Hepatocyte (in vitro differentiated cells): ENCODE measurements at regions not wholly inside any gene's neighbourhood (a gene's known extent, or its start where the extent isn't known, plus 50 kb on each side); places are given as distances from the start of the nearest gene placed in this dataset.

ENCODE experiments used
- DNase-seq: peaks from one replicate; pipeline ENCODE4 v3.0.0-alpha.2; 2016; ENCODE audit warnings: low spot score
- H2AFZ ChIP-seq: fragments of 200-600 bp; sonication (generic); 2 replicates; pipeline ENCODE4 v1.6.0; 2016; ENCODE audit warnings: antibody characterized with exemption, mild to moderate bottlenecking
- H3K27ac ChIP-seq: fragments of 200-600 bp; sonication (generic); 2 replicates; pipeline ENCODE4 v1.5.1; 2016; ENCODE audit warnings: mild to moderate bottlenecking
- H3K27me3 ChIP-seq: fragments of 200-600 bp; sonication (generic); 2 replicates; pipeline ENCODE4 v1.6.1; 2016
- H3K36me3 ChIP-seq: fragments of 200-600 bp; sonication (generic); replicated peaks from 2 replicates; pipeline ENCODE4 v1.5.1; 2016; ENCODE audit warnings: low read depth; ENCODE audit not compliant: insufficient read depth
- H3K4me1 ChIP-seq: fragments of 200-600 bp; sonication (generic); 2 replicates; pipeline ENCODE4 v1.5.1; 2016; ENCODE audit warnings: mild to moderate bottlenecking, moderate library complexity; ENCODE audit not compliant: insufficient read depth
- H3K4me2 ChIP-seq: fragments of 200-600 bp; sonication (generic); 2 replicates; pipeline ENCODE4 v1.6.0; 2016
- H3K4me3 ChIP-seq: fragments of 200-600 bp; sonication (generic); 2 replicates; pipeline ENCODE4 v1.5.1; 2016; ENCODE audit warnings: mild to moderate bottlenecking
- H3K79me2 ChIP-seq: fragments of 200-600 bp; sonication (generic); 2 replicates; pipeline ENCODE4 v1.6.0; 2017; ENCODE audit warnings: mild to moderate bottlenecking
- H3K9me2 ChIP-seq: fragments of 200-600 bp; sonication (generic); replicated peaks from 2 replicates; pipeline ENCODE4 v1.6.0; 2017; ENCODE audit warnings: mild to moderate bottlenecking; ENCODE audit not compliant: insufficient read depth
- H3K9me3 ChIP-seq: fragments of 200-600 bp; sonication (generic); 2 replicates; pipeline ENCODE4 v1.5.1; 2016; ENCODE audit warnings: low read depth, mild to moderate bottlenecking
- H4K20me1 ChIP-seq: fragments of 200-600 bp; sonication (generic); 2 replicates; pipeline ENCODE4 v1.6.0; 2016; ENCODE audit warnings: mild to moderate bottlenecking; ENCODE audit not compliant: insufficient read depth, poor library complexity, severe bottlenecking
- CTCF ChIP-seq: fragments of 200-600 bp; sonication (generic); IDR thresholded peaks from 2 replicates; pipeline ENCODE4 v1.5.1; 2016; ENCODE audit warnings: antibody characterized with exemption, mild to moderate bottlenecking; ENCODE audit not compliant: poor library complexity
- EZH2 ChIP-seq: fragments of 200-600 bp; sonication (generic); IDR thresholded peaks from 2 replicates; pipeline ENCODE4 v1.6.1; 2016; ENCODE audit warnings: antibody characterized with exemption, mild to moderate bottlenecking, borderline replicate concordance
- EZH2phosphoT487 ChIP-seq: fragments of 200-600 bp; sonication (generic); IDR thresholded peaks from one replicate; pipeline ENCODE4 v1.6.1; 2018; ENCODE audit warnings: antibody characterized with exemption, mild to moderate bottlenecking, low read depth, moderate library complexity; ENCODE audit not compliant: unreplicated experiment, severe bottlenecking
- WGBS: methylation state at CpG from one replicate; pipeline ENCODE4 v1.1.6; 2016; ENCODE audit warnings: low lambda C conversion rate; ENCODE audit errors: missing lambda C conversion rate; 5-methylcytosine and 5-hydroxymethylcytosine counted together

GRCh38 chr2:4090668-4091630, 387.6 kb downstream of the DCDC2C start:
- no peaks in the 10 kb centered on the region for H3K36me3 ChIP-seq
- no peak overlapping the region for H3K4me2 ChIP-seq
- no peak for DNase-seq
- H3K4me3 ChIP-seq = no peak overlapping the region
- H3K9me2 ChIP-seq = no peaks in the 10 kb centered on the region
- no peaks in the 10 kb centered on the region for H4K20me1 ChIP-seq
- H3K79me2 ChIP-seq = no peaks in the 10 kb centered on the region
- H3K9me3 ChIP-seq = no peaks in the 10 kb centered on the region
- no peaks in the 10 kb centered on the region for H3K4me1 ChIP-seq
- H3K27me3 ChIP-seq = no peaks in the 10 kb centered on the region
- no peak overlapping the region for H3K27ac ChIP-seq
- TF ChIP-seq EZH2 = no peak
- TF ChIP-seq CTCF = no peak
- TF ChIP-seq EZH2phosphoT487 = no peak
- H2AFZ ChIP-seq = no peak overlapping the region
- WGBS = 60% methylated on average over 14 of the region's 14 CpGs

GRCh38 chr2:4091869-4092268, 388.5 kb downstream of the DCDC2C start:
- DNase-seq = no peak
- no peak overlapping the region for H3K4me3 ChIP-seq
- no peak overlapping the region for H3K27ac ChIP-seq
- no peaks in the 10 kb centered on the region for H3K9me3 ChIP-seq
- H3K79me2 ChIP-seq = no peaks in the 10 kb centered on the region
- no peaks in the 10 kb centered on the region for H3K9me2 ChIP-seq
- TF ChIP-seq CTCF (no peak), EZH2phosphoT487 (no peak), EZH2 (no peak)
- no peaks in the 10 kb centered on the region for H3K4me1 ChIP-seq
- H3K27me3 ChIP-seq = no peaks in the 10 kb centered on the region
- 96% methylated on average over 3 of the region's 3 CpGs for WGBS
- H3K36me3 ChIP-seq = no peaks in the 10 kb centered on the region
- H3K4me2 ChIP-seq = no peak overlapping the region
- H2AFZ ChIP-seq = no peak overlapping the region
- no peaks in the 10 kb centered on the region for H4K20me1 ChIP-seq

GRCh38 chr2:4094743-4095142, 391.4 kb downstream of the DCDC2C start:
- no peaks in the 10 kb centered on the region for H3K4me1 ChIP-seq
- WGBS = 91% methylated on average over 8 of the region's 8 CpGs
- H2AFZ ChIP-seq = no peak overlapping the region
- TF ChIP-seq CTCF (no peak), EZH2phosphoT487 (no peak), EZH2 (no peak)
- H3K4me2 ChIP-seq = no peak overlapping the region
- no peak for DNase-seq
- no peaks in the 10 kb centered on the region for H3K9me3 ChIP-seq
- H3K27ac ChIP-seq = no peak overlapping the region
- no peaks in the 10 kb centered on the region for H3K36me3 ChIP-seq
- H3K9me2 ChIP-seq = no peaks in the 10 kb centered on the region
- no peaks in the 10 kb centered on the region for H3K27me3 ChIP-seq
- H3K4me3 ChIP-seq = no peak overlapping the region
- H3K79me2 ChIP-seq = no peaks in the 10 kb centered on the region
- no peaks in the 10 kb centered on the region for H4K20me1 ChIP-seq
